GM19238 (cell line): ENCODE measurements at regions not wholly inside any gene's neighbourhood (a gene's known extent, or its start where the extent isn't known, plus 50 kb on each side); places are given as distances from the start of the nearest gene placed in this dataset.
"Not testable (repeated sequence)": the region's sequence is repeated elsewhere in the genome, so short reads cannot be mapped to it uniquely, and the experiment has no call there.

Source experiments
- DNase-seq: peaks from one replicate; pipeline ENCODE4 v3.0.0; 2011; ENCODE audit warnings: low spot score; ENCODE audit not compliant: insufficient read length

DNA sequence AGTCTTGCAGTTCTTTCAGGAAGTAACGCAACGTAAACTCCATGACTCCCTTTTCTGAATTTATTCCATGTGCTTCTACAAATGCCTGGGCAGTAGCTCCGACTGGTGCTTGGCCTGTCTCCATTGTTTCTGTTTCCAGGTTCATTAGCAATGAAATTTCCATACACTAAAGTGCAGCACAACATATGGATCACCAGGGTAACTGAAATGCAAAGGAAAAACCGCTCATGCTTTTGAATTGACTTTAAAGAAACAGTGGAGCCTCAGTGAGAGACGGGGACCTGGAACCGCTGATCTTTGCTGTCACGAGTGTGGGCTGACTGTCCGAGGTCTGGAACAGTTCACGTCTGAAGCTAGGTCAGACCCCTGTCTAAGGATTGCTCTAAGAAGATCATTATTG is 126.5 kb upstream of the IGFBP3 start:
- DNase-seq: no peak

DNA sequence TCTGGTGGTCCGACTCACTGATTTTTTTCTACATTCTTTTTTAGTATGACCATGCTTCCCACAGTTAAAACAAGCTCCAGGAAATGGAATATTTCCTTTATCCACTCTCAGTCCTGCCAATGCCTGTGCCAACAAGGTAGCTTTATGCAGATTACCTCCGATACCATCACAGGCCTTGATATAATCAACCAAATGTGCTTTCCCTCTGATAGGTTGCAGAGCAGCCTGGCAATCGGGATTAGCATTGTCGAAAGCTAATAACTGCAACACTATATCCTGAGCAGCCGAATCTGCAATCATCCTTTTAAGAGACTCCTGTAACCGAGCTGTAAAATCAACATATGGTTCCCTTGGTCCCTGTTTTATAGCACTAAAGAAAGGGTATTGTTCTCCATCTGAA is 122.3 kb upstream of the IGFBP3 start:
- not testable (repeated sequence) for DNase-seq

DNA sequence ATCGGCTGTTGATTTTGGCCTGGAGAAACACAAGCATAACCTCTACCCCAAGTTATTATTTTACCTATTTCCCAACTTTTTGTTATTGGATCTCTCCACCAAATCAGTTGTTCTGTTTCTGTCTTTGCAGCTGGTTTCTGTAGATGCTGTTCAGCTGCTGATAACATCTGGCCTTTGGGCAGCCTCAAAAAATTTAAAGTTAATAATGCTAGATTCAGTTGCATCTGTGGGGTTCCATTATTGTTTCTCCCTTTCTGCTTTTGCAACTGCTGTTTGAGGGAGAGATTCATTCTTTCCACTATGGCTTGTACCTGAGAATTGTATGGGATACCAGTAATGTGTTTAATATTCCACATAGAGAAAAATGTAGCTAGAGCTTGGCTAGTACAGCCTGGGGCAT is 118.7 kb upstream of the IGFBP3 start:
- not testable (repeated sequence) for DNase-seq

DNA sequence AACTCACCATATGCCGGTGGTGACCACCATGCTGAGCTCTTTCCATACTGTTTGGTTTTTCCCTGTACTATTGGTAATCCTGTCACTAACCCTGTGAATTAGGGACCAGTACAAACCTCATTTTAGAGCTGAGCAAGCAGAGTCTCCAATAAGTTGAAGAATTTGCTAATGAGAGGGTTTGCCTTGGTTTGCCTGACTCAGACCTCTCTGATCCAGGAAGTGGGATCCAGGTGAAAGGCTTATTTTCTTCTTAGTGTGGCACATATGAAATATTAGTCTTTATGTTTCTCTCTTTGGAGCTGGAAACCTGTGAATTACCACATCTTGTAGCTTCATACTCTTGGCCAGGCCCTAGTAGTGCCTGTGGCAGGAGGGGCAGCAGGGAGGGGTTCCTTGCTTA is 114.1 kb upstream of the IGFBP3 start:
- no peak for DNase-seq

DNA sequence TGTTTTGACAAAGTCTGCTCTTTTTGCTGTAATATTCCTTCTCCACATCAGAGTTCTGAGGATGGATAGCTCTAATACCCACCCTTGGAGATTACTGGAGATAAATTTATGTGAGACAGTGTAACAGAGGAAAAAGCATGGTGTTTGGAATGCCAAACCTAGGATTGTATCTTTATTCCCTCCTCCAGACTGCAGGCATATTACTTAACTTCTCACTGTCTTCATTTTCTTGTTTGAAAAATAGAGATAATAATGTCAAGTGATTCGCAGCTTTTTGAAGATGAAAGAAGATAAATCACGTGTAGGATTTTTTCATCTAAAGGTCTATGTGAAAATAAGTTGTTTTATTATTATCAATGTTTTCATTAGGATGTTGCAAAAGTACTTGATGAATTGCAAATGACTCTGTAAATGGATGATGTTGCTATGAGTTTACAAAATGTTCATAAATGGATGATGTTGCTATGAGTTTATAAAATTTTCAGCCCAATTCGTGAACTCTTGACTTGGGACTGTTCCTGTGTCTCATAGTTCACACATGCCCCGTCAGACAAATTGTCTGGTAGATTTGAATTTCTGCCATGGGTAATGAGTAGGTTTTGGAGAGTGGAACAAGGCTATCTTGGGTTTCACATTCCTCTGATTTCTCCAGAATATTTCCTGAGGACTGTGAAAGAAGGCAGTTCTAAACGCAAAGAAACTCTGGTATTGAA is 113.1 kb upstream of the IGFBP3 start:
- no peak for DNase-seq

DNA sequence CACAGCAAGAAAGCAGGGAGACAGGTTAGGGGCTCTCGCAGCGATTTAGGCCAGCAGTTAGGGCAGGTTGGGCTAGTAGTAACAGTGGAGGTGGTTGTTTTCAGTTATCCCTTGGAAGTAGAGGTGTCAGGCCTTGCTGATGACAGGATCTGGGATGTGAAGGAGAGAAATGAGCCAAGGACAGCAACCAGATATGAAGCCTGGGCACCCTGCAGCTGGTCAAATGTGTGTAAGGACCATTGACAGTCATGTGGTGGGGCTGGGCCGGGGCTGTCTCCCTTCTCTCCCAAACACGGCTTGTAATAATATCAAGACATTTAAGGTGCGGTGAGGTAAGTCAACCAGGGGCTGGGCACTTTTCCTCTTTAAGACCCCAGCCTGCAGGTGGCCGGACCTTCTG is 112.5 kb upstream of the IGFBP3 start:
- DNase-seq: no peak

DNA sequence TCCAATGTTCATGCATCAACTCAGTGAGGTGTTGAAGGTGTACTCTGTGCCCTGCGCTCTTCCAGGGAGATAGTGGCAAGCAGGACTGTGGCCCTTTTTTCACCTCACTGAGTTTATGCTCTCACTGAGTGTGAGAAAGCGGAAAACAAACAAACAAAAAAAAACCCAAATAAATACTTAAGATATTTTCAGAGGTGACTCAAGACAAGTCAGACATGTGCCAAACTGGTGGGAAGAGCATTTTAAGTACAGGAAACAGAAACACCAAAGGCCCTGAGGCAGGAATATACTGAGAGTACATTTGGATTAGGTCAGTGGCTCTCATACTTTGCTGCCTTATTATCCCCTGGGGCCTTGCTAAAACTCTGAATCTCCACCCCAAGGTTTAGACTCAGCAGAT is 111.9 kb upstream of the IGFBP3 start:
- DNase-seq: no peak

DNA sequence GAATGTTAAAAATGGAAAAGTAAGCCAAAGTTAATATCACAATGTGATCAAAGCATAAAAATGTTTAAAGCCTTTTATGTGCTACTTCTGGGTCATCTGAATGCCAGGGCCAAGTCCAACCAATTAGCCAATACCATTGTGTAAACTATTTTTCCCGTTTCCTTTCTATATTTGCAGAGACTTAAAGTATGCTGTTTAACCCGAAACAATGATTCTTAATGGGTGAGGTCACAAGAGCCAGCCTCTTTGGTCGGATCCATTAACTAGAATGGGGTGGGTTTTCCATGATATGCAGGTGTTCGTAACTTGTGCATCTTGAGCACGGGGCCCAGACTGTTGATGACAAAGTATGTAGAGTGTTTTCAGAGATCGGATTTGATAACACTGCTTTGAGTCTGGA is 111.3 kb upstream of the IGFBP3 start:
- DNase-seq: no peak

DNA sequence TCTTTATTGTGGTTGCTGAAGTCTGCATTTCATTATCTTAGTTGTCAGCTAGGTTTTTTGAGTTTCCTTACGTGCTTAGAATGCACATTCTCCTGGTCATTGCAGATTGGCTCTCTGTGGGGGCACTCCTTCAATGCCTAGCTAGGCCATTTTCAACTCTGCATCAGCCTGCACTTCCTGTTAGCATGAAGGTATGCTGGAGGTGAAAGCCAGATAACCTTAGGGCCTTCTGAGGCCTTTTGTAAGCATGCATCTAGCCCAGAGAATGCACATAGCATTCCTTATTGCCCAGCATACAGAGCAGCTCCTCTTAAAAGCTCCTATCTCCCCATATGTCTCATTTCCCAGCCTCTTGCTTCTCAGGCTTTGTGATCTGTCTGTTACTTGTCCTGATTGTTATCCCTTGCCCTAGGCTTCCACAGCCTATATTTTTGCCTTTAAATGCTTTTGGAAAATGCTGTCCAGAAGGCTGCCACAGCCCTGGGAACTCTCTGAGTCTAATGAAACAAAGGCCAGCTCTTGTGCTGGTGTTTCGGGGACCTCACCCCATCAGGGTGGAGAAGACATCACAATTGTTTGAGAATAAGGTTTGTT is 108.1 kb upstream of the IGFBP3 start:
- no peak for DNase-seq

DNA sequence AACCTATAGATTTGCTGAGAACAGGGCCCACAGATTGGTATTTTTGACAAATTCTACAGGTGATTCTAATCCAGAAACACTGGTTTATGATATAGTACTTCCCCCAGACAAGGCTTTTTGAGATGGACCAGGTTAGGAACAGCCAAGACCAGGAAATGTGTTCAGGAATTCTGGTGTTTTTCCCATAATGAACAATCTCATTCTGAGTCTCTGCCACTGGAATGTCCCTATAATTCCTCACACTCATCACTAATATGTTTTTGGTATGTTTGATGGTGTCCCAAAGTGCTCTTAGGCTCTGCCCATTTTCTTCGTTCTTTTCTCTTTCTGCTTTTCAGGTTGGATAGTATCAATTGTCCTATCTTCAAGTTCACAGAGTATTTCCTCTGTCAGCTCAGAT is 107.2 kb upstream of the IGFBP3 start:
- no peak for DNase-seq

DNA sequence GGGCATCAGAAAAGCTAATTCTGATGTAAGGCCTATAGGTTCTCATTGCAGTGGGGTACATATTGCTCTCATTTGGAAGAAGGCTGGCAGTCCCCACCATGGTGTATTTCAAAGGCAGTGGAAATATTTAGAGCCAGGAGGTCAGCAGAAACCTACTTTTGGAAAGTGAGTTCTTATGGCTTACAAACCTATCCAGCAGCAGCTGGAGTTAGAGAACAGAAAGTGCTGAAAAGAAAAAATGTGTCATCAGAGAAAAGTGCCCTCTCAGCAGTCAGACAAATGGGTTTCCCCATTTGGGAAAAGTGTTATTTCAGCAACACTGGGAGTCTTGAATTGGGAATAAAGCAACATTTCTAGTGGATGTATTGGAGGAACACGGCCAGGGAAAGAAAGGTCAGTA is 105.7 kb upstream of the IGFBP3 start:
- no peak for DNase-seq

DNA sequence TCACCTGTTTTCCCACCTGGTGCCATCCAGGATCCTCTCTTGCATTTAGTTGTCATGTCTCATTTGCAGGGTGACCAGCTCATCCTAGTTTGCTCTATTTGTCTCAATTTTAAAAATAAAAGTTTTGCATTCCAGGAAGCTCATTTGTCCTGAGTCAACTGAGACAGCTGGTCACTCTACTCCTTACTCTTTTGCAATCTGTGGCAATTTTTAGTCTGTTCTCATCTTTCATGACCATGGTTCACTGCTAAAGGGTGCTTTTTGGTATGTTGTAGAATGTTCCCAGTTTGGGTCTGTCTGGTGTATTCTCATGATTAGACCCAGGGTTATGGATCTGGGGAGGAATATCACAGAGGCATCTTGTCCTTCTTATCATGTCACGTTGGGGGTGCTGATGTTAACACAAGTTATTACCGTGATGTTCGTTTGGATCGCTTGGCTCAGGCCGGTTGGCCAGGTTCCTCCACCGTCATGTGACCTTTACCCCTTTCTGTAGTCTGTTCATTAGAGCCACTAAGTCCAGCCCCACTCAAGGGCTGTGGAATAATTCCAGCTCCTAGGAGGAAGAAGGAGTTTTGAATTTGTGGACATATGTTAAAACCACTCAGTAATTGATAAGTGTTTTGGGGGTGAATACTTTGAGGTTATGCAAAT is 103.3 kb upstream of the IGFBP3 start:
- DNase-seq: no peak

DNA sequence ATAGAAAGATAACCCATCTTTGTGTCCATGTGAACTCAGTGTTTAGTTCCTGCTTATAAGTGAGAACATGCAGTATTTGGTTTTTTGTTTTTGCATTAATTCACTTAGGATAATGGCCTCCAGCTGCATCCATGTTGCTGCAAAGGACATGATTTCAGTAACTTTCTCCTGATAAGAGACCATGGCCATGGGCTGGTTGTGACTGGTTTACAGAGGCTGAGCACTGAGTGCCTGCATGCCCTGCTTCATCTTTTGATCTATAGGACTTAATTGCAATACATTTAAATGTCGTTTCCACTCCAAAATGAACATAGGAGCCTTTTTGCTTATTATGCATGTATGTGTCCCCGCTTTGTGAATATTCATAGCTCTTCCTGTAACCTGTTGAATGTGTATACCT is 101.3 kb upstream of the IGFBP3 start:
- DNase-seq: no peak

DNA sequence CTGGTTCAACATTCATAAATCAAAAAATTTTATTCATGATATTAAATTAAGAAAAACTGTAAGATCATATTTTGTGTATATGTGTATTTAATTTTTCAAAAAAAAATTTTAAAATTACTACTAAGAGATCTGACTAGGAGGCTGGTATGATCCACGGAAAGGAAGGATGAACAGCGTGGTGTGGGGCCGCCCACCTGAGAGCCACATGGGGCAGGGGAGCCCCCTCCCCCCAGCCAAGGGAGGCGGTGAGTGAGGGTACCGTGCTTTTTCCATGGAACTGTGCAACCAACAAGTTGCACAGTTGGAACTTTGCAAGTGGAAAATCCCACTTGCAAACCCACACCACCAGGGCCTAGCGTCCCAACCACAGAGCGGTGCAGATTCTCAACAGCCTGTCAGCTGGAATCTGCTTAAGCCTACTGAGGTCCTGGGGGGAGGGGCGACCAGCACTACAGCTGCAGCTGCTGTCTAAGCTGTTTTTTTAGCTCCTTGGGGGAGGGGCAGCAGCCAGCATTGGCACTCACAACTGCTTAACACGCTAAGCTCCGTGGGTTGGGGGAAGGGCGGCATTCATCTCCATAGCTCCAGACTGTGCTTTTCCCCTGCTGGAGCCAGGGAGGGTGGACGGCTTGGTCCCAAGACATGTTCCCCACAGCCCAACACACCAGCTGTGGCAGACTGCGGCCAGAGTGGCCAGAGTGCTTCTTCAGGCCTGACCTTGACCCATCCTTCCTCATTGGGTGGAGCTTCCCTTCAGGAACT is 94.2 kb upstream of the IGFBP3 start:
- DNase-seq: no peak

DNA sequence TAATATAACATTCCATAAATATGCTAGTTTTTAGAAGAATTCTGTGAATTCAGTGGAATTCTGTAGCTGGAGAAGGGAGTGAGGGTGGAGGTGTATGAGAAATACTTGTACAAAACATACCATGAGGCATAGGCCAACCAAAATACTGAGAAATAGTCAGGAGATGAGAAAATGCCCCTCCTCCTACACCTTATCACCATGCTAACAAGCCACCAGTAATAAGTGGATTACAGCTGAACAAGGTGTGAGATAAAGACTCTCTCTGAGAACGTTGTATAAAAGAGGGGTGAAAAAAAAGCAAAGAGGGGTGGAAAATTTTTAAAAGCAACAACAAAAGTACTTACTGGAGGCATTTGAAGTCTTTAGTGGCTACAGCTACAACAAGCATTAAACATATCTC is 90.4 kb upstream of the IGFBP3 start:
- DNase-seq: no peak

DNA sequence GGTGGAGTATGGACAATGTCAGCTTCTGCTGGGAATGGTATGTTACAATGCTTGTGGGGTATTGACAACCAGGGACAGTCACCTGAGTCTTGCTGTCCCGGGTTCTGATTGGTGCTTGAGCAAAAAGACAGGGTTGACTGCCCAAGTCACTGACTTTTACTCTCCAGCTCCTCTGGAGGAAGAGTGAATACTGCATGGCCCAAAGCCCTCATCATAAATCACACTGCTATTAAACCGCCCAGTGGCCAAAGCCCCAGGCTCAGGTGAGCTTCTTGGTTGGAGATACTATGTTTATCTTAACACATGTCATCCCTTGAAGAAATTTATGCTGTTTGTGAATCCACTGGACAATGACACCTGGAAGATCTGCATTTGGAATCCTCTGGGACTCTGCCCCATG is 90.0 kb upstream of the IGFBP3 start:
- no peak for DNase-seq

DNA sequence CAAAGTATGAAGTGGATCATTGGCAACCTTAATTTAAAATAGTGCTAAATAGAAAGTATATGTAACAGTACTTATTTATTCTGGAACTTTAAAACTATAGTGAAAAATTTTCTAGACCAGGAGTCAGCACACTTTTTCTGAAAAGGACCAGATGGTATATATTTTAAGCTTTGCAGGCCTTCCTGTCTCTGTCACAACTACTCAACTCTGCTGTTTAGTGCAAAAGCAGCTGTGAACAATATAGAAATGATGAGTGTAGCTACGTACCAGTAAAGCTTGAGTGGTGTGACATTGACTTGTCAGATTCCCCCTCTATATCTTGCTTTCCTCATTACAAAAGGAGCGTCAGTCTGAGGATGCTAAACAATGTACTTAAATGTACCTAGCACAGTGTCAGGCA is 88.1 kb upstream of the IGFBP3 start:
- no peak for DNase-seq

DNA sequence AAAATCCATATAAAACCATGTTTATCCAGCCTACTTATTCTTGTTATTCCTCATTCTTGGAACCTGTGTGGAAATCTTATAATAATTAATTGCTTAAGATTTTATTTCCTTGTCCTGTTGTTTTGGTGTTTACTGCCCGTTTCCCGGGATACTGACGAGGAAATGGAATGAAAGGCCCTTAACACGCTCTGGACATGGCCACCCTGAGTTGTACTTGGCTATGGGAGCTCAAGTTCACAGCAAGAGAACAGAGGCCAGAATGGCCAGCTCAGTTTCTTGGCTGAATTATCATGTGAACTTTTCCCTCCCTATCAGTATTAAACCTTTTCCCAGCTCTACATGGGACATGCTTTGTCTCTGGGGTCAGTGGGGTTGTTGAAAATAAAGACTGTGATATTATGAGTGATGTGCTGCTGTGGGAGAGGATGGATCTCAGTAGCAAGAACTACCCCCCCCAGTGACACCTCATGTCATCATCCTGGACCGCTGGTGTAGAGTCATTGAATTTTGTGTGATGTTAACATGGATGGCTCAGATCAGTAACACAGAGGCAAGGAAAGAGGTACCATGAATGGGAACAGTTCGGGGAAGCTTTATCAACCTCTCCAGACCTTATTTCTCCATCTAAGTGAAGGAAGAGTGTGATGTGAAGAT is 87.0 kb upstream of the IGFBP3 start:
- DNase-seq: no peak

DNA sequence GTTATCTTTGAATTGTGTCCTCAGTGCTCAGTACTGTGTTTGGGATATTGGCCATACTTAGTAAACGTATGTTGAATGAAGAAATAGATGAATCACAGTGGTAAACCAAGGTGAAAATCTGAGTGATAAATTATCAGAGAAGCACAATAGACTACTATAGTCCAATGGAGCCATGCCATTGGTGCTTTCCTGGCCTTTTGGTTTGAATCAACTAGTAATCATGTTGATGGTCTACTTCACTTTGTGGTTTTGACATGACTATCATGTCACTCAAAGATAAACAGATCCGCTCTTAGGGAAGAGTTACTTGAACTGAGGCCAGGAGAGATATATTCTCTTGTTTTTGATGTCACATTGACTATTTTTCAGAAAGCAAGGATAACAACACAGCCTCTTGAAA is 86.1 kb upstream of the IGFBP3 start:
- no peak for DNase-seq

DNA sequence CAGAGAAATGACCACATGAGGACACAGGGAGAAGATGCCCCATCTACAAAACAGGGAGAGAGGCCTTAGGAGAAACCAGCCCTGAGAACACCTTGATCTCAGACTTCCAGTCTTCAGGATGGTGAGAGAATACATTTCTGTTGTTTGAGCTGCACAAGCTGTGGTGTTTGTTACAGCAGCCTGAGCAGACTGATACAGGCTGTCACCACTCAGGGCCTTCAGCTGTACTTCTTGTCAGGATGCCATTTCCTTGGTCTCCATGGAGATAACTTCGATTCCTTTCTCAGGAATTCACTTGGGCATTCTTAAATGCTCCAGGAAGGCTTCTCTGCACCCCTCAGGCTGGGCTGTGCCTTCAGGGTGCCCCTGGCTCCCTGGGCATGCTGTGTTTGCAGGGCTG is 85.7 kb upstream of the IGFBP3 start:
- DNase-seq: no peak

DNA sequence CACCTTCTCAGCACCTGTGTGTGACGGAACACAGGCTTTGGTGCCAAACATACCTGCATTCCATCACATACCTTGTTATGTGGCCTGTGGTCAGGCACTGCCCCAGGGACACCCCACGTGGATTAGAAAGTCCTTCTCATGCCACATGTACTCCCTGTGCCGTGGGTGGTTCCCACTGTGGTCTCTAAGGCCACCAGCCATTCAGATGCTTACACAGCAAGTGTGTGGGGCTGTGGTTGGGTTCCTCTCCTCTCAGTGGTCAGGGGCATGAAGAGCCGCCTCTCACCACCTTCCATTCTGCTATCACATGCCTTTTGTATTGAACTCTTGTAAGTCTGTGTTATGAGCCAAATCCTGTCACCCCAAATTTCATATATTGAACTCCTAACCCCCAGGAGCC is 85.1 kb upstream of the IGFBP3 start:
- no peak for DNase-seq

DNA sequence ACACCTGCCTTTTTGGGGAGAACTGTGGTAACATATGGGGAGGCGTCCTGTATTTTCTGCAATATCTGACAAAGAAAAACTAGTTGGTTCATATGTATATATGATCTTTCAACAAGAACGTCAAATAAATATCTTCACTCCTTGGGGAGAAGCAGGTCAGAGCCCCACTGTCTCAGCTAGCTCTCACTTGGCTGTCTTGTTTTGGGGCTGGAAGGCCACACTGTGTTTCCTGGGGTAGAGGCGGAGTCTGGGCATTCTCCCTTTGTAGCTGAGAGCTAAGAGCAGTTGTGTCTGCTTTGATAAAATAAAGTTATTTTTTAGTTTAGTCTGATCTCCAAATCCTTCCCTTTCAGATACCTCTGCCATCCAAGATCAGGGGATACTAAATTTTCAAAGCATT is 83.9 kb upstream of the IGFBP3 start:
- DNase-seq: no peak
